ENCODE measurements at regions not wholly inside any gene's neighbourhood (a gene's known extent, or its start where the extent isn't known, plus 50 kb on each side); places are given as distances from the start of the nearest gene placed in this dataset.
"Not testable (repeated sequence)": the region's sequence is repeated elsewhere in the genome, so short reads cannot be mapped to it uniquely, and the experiment has no call there.

DNA sequence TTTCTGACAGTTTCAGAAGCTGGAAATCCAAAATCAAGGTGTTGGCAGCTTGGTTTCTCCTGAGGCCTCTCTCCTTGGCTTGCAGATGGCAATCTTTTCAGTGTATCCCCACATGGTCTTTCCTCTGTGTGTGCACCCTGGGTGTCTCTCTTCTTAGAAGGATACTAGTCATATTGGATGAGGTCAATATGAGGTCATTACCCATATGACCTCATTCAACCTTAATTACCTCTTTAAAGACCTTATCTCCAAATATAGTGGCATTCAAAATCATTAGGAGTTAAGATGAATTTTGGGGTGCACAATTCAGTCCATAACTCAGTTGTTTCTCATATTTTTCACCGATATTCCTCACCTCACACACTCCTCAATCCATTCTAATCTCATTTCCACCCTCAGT, 92.4 kb upstream of the TGM3 start:
- DNase-seq (ENCODE audit: low spot score): no peak

DNA sequence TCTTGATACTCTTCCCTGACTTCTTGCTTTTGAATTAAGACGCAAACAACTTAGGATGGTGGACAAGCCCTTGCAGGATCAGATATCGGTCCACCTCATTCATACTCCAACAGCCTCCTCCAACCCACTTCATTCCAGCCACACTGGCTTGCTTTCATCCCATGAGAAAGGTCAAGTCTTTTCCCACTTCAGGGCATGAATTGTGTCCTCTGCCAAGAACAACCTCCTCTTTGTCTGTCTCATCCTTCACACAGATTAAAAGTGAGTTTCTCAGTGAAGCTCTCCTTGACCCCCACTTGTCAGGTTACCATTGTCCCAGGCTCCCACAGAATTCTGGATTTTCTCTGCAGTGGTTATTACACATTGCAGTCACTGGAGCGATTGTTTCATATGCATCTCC, 91.8 kb upstream of the TGM3 start:
- DNase-seq (ENCODE audit: low spot score): no peak

DNA sequence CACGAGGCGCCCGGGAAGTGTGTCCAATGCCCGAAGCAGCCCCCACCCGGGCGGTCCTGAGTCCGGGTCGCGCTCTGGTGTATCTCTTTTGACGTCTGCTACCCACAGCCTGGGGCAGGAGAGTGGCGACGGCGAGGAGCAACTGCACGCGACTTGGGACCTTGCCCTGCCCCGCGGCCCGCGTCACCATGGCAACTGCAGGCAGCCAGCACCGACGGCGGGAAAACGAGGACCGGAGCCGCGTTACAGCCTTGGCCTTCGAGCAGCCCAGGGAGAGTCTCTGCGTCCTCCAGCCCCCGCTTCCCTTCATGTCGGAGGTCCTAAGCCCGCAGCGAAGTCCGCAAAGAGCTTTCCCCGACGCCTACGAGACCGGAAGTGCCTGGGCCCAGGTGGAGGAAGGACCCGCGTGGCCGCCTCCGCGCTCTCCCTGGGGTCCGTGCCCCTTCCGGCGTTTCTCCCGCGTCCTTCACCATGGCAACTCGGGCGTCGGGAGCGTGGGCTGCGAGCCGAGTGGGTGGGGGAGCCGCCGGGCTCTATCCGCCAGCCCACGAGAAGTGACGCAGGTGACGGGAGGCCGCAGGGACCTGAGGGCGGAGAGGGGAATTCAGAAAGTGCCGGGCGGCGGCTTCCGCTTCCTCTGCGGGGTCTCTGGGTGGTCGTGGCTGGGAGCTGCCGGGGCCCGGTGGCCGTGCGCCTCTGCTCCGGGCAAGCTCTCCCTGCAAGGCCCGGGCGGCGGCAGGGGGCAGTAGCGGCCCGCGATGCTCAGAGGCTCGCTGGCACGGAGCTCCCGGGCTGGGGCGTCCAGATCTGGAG, 88.6 kb upstream of the TGM3 start:
- peak; percentile 15 for DNase-seq (ENCODE audit: low spot score)

DNA sequence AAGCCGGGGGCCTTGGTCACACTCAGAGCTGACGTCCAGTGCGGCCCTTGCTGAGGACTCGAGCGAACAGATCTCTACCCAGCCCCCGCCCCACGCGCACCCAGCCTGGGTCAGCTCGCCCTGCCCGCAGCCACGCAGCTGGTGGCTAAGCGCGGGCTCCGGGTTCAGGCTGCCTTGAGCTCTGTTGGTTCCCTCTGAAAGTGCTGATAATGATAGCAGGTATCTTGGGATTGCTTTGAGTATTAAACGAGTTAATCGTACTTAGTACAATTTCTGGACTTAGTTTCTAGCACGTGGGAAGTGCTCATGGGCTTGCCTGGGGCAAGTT, 88.1 kb upstream of the TGM3 start:
- no peak for DNase-seq (ENCODE audit: low spot score)

DNA sequence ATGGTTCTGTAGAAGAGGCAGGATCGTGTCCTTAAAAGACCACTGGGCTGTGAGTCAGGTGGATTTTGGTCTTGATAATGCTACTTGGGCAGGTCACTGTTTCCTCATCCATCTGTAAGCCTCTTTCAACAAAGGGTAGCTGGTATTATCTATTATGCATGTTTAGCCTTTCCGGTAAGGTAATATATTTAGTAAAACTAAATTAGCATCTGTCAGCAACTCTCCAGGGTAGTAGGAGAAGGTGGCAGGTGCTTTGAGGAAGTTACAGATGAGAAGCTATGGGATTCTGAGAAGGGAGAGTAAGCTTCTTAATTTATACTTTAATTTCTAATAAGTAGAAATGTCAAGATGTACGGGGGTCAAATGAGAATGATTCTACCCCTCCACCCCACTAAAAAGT, 86.9 kb upstream of the TGM3 start:
- no peak for DNase-seq (ENCODE audit: low spot score)

DNA sequence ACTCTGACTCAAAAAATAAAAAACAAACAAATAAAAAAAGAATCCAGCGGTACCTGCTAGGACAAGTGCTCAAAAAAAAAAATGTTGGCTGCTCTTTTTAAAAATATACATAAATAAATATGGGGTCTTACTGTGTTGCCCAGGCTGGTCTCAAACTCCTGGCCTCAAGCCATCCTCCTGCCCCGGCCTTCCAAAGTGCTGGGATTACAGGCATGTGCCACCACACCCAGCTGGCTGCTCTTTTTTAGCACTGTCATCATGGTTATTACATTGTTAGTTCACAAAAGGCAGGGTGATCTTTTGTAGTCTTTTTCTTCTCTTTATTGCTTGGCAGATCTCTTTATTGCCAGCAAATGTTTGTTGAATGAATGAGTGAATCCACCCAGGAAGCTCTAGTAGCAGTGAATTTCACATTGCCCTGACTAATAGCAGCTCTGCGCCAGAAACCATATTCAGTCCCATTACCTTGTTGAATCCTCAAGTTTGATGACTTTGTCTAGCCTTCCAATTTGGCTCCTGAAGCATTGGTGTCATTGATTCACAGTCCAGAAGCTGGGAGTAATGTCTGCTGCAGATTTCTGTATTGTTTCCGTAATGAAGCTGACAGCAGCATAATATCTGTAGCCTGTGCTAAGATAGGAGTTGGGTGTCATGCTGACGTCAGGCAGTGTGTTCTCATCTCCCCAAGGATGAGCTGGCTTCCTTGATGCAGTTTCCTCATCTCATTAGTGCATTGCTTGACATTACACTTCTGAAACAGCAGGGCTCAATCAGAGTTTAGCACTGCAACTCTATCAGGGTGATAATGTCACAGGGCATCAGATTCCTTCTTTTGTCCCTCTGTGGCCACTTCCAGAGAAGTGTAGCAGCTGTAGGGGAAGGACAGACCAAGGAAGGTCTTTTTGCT, 84.9 kb upstream of the TGM3 start:
- no peak for DNase-seq (ENCODE audit: low spot score)

DNA sequence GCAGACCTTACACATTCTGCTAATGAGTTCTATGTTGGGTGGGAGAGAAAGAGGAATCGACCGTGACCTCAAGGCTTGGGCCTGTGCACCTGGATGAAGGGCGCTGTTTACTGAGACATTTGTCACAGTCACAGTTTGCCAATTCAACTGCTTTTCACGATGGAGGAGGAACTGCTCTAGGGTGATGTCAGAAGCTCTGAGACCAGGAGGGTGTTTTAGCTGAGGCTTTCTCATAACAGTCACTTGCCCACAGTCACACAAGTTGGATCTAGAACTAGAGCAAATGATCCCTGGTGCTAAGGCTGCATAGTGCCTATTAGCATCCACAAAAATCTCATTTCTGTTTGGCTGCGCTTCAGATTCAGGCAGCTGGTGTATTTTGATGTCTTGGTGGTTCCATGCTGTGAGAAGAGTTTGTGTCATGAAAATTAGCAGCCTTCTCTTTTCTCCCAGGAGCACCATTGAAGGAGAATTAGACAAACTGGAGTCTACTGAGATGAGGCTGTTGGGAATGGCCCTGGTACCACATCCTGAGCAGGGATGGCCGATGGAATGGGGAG, 83.3 kb upstream of the TGM3 start:
- DNase-seq (ENCODE audit: low spot score): no peak

DNA sequence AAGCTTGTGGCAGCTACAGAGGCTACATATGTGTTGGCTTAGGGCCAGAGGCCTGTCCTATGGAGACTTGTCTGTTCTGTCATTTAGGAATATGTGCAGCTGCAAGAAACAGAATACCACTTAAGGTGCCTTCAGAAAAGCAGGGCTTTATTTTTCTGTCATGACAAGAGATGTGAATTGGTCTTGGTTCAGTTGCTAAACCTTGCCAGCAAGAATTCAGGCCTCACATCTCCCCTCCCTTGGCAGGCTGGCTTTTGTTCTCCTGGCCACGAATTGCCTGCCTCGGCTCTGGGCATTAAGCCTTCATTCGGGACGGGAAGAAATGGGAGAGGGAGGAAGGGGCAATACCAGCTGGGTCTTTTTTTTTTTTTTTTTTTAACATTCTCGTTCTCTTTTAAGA, 82.4 kb upstream of the TGM3 start:
- no peak for DNase-seq (ENCODE audit: low spot score)

DNA sequence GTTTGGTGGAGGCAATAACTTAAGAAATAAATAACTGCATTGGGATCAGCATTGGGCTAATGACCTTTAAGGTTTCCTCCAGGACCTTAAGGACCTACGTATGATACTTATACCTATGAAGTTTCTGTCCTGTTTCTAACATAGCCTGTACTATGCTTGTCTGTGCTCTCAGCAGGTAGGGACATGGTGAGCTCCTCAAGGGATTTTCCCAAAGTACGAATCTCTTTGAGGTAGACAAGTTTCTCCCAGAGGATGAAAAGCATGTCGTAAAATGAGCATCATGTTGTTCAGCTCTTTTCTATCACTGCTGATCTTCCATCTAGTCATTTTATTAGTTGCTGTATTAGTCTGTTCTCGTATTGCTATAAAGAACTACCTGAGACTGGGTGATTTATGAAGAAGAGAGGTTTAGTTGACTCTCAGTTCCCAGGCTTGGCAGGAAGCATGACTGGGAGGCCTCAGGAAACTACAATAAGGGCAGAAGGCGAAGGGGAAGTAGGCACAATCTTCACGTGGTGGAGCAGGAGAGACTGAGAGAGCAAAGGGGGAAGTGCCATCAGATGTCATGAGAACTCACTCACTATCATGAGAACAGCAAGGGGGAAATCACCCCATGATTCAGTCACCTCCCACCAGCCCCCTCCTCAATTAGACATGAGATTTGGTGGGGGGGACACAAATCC, 77.8 kb upstream of the TGM3 start:
- peak; percentile 3 for DNase-seq (ENCODE audit: low spot score)

DNA sequence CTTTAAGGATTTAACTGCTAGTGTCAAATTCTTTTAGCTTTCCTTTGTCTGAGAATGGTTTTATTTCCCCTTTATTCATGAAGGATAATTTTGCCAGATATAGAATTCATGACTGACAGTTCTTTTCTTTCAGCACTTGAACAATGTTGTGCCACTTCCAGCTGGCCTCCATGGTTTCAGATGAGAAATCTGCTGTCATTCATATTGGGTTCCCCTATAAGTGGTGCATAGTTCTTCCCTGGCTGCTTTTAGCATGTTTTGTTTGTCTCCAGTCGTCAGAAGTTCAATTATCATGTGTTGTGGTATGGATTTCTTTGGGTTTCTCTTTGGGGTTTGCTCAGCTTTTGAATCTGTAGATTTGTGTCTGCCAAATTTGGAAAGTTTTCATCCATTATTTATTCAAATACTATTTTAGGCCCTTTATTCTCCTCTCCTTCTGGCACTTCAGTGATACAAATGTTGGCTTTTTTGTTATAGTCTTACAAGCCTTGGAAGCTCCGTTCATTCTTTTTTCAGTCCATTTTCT, 76.3 kb upstream of the TGM3 start:
- DNase-seq (ENCODE audit: low spot score): no peak

DNA sequence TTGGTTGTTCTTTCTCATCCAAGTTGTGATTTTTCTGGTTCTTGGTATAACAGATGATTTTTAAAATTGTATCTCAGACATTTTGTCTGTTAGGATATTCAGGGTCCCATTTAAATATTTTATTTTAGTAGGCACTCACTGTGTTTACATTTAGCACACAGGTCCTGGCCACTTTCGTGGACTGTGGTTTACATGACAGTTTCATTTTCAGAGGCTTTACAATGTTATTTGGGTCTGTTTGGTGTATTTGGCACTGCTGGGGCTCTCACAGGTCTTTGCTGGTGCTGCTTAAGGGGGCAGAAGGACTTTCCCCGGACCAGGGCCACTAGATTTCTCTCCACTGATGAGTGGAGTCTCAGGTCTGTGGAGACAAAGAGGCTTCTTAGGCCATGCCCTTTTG, 75.5 kb upstream of the TGM3 start:
- DNase-seq (ENCODE audit: low spot score): no peak

DNA sequence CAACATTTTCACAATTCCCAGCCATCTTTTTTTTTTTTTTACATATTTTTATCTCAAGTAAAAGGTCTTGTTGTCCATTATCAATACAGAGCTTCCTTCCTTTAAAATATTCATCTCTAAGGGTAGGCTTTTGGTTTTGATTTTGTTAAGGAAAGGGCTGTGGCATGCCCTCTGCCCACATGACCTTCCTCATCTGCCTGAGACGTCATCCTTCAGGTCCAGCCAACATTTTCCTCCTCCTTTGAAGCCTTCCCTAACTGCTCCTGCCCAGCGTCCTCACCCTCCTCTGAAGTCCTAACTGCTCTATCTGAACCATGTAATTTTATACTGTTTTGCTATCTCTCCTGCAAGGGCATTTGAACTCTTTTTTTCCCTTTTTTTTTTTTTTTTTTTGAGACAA, 73.9 kb upstream of the TGM3 start:
- DNase-seq (ENCODE audit: low spot score): no peak

DNA sequence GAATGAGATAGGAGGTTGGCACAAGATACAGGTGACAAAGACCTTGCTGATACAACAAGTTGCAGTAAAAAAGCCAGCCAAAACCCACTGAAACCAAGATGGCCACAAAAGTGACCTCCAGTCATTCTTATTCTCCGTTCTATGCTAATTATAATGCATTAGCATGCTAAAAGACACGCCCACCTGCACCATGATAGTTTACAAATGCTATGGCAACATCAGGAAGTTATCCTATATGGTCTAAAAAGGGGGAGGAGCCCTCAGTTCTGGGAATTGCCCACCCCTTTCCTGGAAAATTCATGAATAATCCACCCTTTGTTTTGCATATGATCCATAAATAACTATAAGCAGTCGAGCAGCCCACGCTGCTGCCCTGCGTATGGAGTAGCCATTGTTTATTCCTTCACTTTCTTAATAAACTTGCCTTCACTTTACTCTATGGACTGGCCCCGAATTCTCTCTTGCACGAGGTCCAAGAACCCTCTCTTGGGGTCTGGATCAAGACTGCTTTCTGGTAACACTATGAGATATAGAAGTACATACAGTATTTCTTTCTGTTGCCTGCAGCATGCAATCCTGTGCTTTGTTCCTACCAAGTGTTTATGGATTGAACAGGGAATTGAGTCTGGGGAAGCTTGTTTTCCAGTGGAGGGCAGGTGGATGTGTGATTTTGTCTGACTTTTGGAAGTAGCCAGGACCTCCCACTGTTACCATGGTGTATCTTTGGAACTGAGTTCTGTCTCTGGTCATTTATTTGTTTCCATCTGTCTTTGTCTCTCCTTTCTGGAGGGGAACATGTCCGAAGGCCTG, 72.0 kb upstream of the TGM3 start:
- no peak for DNase-seq (ENCODE audit: low spot score)

DNA sequence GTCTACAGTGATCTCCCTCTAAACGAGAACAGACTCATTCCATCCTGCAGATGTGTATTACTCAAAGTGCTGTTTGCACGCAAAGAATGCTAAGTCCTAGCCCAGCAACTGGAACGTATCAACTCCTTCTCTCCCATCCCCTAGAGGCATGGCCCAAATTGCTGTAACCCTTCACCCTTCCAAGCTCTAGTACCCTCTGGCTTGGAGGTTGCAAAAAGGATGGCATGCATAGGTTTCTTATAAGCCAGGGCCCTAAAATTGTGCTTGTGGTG, 71.5 kb upstream of the TGM3 start:
- no peak for DNase-seq (ENCODE audit: low spot score)

DNA sequence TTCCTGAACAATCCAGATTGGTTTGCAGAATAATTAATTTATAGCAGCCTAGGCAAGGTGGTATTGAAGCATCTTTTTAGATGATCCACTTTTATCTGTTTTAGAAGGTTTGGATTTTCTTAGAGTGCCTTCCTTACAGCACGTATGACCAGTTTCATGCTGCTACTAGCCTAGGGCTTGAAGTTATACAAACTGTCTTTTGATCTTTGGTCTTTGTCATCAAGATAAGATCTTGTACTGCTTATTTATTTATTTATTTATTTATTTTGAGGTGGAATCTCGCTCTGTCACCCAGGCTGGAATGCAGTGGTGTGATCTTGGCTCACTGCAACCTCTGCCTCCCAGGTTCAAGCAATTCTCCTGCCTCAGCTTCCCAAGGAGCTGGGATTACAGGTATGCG, 68.5 kb upstream of the TGM3 start:
- not testable (repeated sequence) for DNase-seq (ENCODE audit: low spot score)

DNA sequence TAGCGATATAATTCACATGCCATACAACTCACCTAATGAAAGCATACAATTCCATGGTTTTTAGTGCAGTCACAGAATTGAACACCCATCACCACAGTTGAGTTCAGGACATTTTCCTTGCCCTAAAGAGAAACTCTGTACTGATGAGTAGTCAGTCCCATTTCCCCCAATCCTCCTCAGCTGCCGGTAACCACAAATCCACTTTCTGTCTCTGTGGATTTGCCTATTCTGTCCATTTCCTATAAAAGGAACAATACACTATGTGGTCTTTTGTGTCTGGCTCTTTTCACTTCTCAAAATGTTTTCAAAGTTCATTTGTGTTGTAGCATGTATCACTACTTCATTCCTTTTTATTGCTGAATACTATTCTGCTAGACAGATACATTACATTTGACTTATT, 67.9 kb upstream of the TGM3 start:
- DNase-seq (ENCODE audit: low spot score): no peak

DNA sequence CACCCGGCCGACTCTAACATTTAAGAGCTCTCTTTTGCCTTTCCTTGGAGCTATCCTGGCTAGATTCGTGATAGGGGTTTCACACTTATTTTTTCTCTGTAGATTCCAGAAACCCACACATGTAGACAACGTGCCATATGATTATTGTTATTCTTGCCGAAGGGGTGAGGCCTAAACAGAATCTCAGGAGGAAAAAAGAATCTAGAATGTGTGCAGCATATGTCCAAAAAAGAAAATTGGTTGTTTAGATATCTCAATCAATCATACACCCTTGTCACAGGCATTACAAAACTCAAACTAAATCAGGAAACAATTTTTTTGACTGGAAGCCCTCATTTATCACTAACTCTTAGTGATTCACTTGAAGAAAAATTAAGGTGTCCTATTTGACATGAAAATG, 66.9 kb upstream of the TGM3 start:
- no peak for DNase-seq (ENCODE audit: low spot score)

DNA sequence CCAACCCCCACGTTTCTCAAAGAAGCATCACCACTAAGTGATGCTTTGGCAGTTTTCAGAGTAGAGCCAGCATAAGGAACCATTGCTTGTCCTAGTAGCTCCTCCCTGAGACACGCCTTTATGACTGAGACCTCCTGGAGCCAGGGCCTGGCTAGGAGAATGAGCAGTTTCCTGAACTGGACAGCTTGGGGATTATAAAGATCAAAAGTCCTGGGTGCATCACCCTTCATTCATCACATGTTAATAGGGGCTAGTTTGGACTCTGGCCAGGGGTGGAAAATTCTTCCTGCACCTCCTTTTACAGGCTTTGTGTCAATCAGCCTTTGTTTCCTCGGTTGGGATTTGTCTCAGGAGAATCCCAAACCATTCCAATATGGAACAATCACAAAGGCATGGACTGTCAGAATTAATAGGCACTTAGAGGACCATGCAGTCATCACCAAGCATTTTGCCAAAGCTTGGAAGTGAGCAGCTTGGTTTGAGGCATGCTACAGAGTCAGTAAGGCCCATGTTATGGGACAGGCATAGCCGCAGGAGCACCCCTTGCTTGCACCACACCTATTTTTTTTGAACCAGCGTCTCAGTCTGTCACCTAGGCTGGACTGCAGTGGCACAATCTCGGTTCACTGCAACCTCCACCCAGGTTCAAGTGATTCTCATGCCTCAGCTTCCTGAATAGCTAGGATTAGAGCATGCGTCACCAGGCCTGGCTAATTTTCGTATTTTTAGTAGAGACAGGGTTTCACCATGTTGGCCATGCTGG, 64.9 kb upstream of the TGM3 start:
- DNase-seq (ENCODE audit: low spot score): no peak

DNA sequence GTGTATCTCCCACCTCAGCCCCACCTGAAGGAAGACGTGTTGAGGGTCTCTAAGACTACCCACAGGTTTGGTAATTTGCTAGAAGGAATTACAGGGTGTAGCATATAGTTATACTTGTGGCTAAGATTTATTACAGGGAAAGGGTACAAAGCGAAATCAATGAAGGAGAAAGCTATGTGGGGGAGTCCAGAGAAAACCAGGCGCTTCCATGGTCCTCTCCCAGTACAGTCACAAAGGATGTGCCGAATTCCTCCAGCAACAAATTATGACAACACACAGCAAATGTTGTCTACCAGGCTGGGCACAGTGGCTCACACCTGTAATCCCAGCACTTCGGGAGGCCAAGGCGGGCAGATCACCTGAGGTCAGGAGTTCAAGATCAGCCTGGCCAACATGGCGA, 64.1 kb upstream of the TGM3 start:
- no peak for DNase-seq (ENCODE audit: low spot score)

DNA sequence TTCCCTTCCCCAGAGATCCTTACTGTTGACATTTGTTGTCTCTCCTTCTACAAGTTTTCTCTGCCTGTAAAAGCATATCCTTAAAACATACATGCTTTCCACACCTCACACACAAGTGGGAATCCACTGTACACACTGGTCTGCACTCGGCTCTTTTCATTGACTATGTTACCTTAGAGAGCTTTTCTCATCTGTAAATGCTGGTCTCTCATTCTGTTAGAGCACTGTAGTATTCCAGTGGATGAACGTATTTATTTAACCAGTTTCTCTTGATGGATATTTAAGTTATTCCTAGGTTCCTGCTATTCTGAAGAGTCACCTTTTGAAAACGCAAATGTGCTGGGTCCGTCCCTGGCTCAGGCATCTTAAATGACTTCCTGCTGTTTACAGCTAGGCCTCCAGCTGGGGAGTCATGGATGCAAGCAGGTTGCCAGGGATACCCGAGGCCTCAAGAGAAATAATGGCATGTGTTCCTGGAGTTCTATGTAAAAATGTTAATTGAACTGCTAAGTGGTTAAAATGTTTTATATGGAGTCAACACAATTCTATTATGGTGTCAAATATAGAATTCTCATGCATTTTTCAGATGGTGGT, 61.1 kb upstream of the TGM3 start:
- no peak for DNase-seq (ENCODE audit: low spot score)

DNA sequence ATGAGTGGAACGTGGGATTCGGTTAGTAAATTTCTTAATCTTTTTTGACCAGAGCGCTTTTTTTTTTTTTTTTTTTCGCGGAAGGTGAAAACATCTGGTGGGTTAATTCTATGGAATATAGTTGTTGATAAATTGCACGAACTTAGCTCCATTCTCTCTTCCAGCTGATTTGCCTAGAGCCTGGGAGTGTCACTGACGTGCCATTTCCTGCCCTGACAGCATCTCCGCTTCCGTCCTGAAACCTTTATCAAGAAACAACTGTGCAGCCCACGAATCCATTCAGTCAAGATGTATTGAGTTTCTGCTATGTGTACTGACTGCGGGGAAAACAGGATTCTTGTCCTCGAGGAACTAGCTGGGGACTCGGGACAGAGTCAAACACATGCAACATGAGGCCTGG, 59.5 kb upstream of the TGM3 start:
- DNase-seq (ENCODE audit: low spot score): no peak

Measured in CD4-positive, alpha-beta T cell treated with Interleukin-2 at 100 ng/mL for 4 hours (primary cell).